ENCODE measurements at regions not wholly inside any gene's neighbourhood (a gene's known extent, or its start where the extent isn't known, plus 50 kb on each side); places are given as distances from the start of the nearest gene placed in this dataset.
A peak's percentile ranks its signal among the peaks of the same experiment; 100 is the strongest.

GRCh38 chr6:163872335-163872734, 457.8 kb downstream of the QKI start:
- Histone ChIP-seq H2BK5ac (ENCODE audit: low read depth, low read length, poor library complexity, severe bottlenecking) (no peak overlapping the region), H2AK9ac (replicated peaks; ENCODE audit: low read depth, low read length, poor library complexity) (no peak overlapping the region), H3K36me3 (ENCODE audit: control insufficient read depth, insufficient read depth, low read length) (no peaks in the 10 kb centered on the region), H4K91ac (ENCODE audit: insufficient read depth, low read depth, low read length) (no peak overlapping the region), H2AFZ (replicated peaks; ENCODE audit: low read length, poor library complexity) (no peak overlapping the region), H3K18ac (ENCODE audit: low read depth, low read length) (no peak overlapping the region; the same call in 1 of the 2 replicates), H3K56ac (ENCODE audit: extremely low read depth, insufficient read depth, low read length) (no peak overlapping the region), H3K79me1 (ENCODE audit: low read depth in 1 of 2, low read length in 2 of 2) (no peaks in the 10 kb centered on the region), H3K4me3 (ENCODE audit: insufficient read depth, low read depth, low read length) (no peak overlapping the region), H3K23ac (ENCODE audit: low read depth, low read length) (no peak overlapping the region), H3K4me1 (ENCODE audit: control insufficient read depth, insufficient read depth, low read length) (peaks cover 5% of the 10 kb centered on the region), H4K5ac (ENCODE audit: low read depth, low read length) (no peak overlapping the region), H2BK15ac (ENCODE audit: low read depth, low read length) (no peak overlapping the region), H2AK5ac (ENCODE audit: low read depth, low read length) (no peak overlapping the region), H3K9me1 (ENCODE audit: insufficient read depth, low read length) (no peaks in the 10 kb centered on the region), H3K27me3 (ENCODE audit: control insufficient read depth, insufficient read depth, low read length) (no peaks in the 10 kb centered on the region), H4K8ac (ENCODE audit: low read depth in 2 of 2, low read length in 2 of 2) (peak overlapping the region in 1 of 2 experiments; percentile 6; a peak in 1 of 4 replicates), H4K20me1 (ENCODE audit: insufficient read depth, low read length) (no peaks in the 10 kb centered on the region), H2BK120ac (ENCODE audit: low read depth, low read length) (peak overlapping the region; percentile 44; the same call in 1 of the 2 replicates), H3K9me3 (ENCODE audit: control insufficient read depth, insufficient read depth, low read length) (no peaks in the 10 kb centered on the region), H3K14ac (replicated peaks; ENCODE audit: low read depth, low read length) (no peak overlapping the region), H3K4me2 (ENCODE audit: low read depth, low read length) (peak overlapping the region; percentile 24; the same call in 1 of the 2 replicates), H3K4ac (ENCODE audit: low read depth, low read length) (no peak overlapping the region), H2BK20ac (ENCODE audit: low read depth, low read length) (no peak overlapping the region), H3K9ac (ENCODE audit: low read depth, low read length) (no peak overlapping the region), H3K27ac (ENCODE audit: insufficient read depth, low read length) (no peak overlapping the region)
- intact Hi-C loops (cut with micrococcal nuclease), result loop anchor here (2.0 to 5.0 kb wide), 2 partner anchors 84 to 455 kb away; no protein-coding TSS in a partner anchor
- peak; percentile 98 for DNase-seq
- CTCF ChIA-PET, result no interaction called here
- dilution Hi-C loops (cut with HindIII; ENCODE audit: low sequenced_read_pairs, unreplicated experiment), result no loop called here
- TF ChIP-seq CEBPB (IDR thresholded peaks at IDR 0.05; ENCODE audit: low read depth, low read length) (peak; percentile 99), POLR2A (IDR thresholded peaks at IDR 0.05; ENCODE audit: low read depth, low read length) (no peak), CHD1 (IDR thresholded peaks at IDR 0.05; ENCODE audit: low read depth, low read length) (no peak), RFX5 (IDR thresholded peaks at IDR 0.05; ENCODE audit: low read depth, low read length) (no peak), NFE2L2 (IDR thresholded peaks at IDR 0.05; ENCODE audit: low read depth, low read length) (no peak), RAD21 (IDR thresholded peaks at IDR 0.05; ENCODE audit: low read length) (no peak), BHLHE40 (IDR thresholded peaks at IDR 0.05; ENCODE audit: low read depth, low read length) (0 out of 2 replicates have a peak, but pooled peaks have one; percentile 46), MXI1 (IDR thresholded peaks at IDR 0.05; ENCODE audit: borderline replicate concordance, low read depth, low read length) (no peak), USF2 (IDR thresholded peaks at IDR 0.05; ENCODE audit: low read depth, low read length) (no peak), CTCF (conservative IDR thresholded peaks at IDR 0.05; ENCODE audit: low read depth, low read length) (no peak), SMC3 (IDR thresholded peaks at IDR 0.05; ENCODE audit: low read depth, low read length) (no peak), MAFK (IDR thresholded peaks at IDR 0.05; ENCODE audit: low read depth, low read length) (no peak), MAZ (IDR thresholded peaks at IDR 0.05; ENCODE audit: borderline replicate concordance, low read depth, low read length) (no peak)
- in situ Hi-C loops (cut with MboI; ENCODE audit: low sequenced_read_pairs), result loop anchor here (5.0 kb wide), 1 partner anchor 450 kb away; no protein-coding TSS in a partner anchor
- peak; percentile 80 for ATAC-seq (ENCODE audit: low read depth)
- WGBS, 2 experiments (ENCODE audit: extremely low coverage in 2 of 2, insufficient read length in 1 of 2), result no CpG with 5 or more reads among the region's 6 CpGs
- POLR2A ChIA-PET (ENCODE audit: unreplicated experiment), result no interaction called here
- no TSS peak for BruUV-seq (replicated peaks)

All from IMR-90 (cell line).